ENCODE measurements at regions not wholly inside any gene's neighbourhood (a gene's known extent, or its start where the extent isn't known, plus 50 kb on each side); places are given as distances from the start of the nearest gene placed in this dataset.
A peak's percentile ranks its signal among the peaks of the same experiment; 100 is the strongest.

DNA sequence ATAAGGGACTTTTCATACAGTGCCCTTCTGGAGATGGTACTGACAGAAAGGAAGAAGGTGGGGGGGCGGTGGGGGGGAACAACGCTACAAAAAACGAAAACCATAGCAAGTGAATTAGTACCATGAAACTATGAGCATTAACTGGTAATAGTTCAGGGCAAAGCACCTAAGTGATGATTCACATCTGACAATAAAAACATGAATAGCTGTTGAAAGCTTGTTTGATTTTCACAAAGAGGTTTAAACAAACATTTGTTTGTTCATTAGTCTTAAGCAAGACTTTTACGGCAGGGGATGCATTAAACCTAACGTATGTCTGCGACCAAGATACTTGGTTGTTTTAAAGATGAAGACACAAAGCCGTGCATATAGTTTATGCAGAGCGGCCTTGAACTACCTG lies 177.5 kb downstream of the LMO4 start:
- intact Hi-C loops (cut with DNase I) = no loop called here
- TF ChIP-seq POLR2A (IDR thresholded peaks at IDR 0.05) (no peak), POLR2AphosphoS5 (IDR thresholded peaks at IDR 0.05; ENCODE audit: insufficient read depth in 1 of 2, low read depth in 1 of 2) (no peak)
- TF ChIP-seq, protein P1, sequence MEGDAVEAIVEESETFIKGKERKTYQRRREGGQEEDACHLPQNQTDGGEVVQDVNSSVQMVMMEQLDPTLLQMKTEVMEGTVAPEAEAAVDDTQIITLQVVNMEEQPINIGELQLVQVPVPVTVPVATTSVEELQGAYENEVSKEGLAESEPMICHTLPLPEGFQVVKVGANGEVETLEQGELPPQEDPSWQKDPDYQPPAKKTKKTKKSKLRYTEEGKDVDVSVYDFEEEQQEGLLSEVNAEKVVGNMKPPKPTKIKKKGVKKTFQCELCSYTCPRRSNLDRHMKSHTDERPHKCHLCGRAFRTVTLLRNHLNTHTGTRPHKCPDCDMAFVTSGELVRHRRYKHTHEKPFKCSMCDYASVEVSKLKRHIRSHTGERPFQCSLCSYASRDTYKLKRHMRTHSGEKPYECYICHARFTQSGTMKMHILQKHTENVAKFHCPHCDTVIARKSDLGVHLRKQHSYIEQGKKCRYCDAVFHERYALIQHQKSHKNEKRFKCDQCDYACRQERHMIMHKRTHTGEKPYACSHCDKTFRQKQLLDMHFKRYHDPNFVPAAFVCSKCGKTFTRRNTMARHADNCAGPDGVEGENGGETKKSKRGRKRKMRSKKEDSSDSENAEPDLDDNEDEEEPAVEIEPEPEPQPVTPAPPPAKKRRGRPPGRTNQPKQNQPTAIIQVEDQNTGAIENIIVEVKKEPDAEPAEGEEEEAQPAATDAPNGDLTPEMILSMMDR (IDR thresholded peaks at IDR 0.05) = no peak
- no peaks in the 10 kb centered on the region for H3K27me3 ChIP-seq
- peaks cover 17% of the 10 kb centered on the region for H3K4me1 ChIP-seq
- no peak overlapping the region for H3K4me3 ChIP-seq
- no peak overlapping the region for H3K27ac ChIP-seq
- no peak for DNase-seq (ENCODE audit: extremely low spot score in 2 of 2)
- no peaks in the 10 kb centered on the region for H3K9me3 ChIP-seq
- H3K36me3 ChIP-seq = no peaks in the 10 kb centered on the region

DNA sequence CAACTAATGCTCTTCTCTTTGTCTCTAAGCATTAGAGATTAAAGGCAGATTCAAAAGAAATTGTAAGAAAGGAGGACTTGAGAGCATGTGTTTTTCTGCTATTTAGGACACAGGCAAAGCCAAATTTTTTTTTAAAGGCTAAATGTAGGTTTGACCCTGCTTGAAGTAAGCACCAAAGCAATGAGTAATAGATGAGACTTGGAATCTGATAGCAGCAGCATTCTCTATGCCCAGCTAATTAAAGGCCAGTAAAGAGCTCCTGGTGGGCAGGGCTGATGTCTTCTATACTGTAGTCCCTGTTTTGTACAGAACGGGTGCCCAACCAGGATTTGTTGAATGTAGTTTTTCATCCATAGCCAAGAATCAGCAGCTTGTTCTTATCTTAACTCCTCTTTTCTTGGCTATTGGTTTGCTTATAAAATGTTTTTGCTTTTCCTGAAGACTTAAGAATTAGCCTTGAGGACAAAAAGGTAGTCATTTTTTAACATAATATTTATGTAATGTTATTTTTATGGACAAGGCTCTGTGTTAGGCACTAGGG lies 179.6 kb downstream of the LMO4 start:
- Histone ChIP-seq H3K27me3 (no peaks in the 10 kb centered on the region), H3K4me3 (no peak overlapping the region), H3K9me3 (no peaks in the 10 kb centered on the region), H3K36me3 (no peaks in the 10 kb centered on the region), H3K27ac (no peak overlapping the region), H3K4me1 (peaks cover 17% of the 10 kb centered on the region)
- TF ChIP-seq POLR2A (IDR thresholded peaks at IDR 0.05) (no peak), POLR2AphosphoS5 (IDR thresholded peaks at IDR 0.05; ENCODE audit: insufficient read depth in 1 of 2, low read depth in 1 of 2) (no peak)
- TF ChIP-seq, protein P1 (IDR thresholded peaks at IDR 0.05) = no peak
- DNase-seq (ENCODE audit: extremely low spot score in 2 of 2) = no peak
- intact Hi-C loops (cut with DNase I) = no loop called here

DNA sequence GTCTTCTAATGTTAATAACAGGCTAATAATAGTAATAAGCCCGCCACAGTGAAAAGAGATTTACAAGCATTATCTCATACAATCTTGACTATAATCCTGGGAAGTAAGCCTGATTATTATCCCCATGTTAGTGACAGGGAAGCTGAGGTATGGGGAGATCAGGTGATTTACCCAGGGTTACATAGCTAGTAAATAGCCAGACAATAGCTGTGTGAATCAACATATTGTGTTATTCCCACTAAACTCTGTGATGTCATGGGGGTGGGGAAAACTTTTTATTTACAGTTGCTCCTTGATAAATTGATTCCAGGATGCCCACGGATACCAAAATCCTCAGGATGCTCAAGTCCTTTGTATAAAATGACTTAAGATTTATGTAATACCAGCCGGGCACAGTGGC lies 181.9 kb downstream of the LMO4 start:
- intact Hi-C loops (cut with DNase I) = no loop called here
- H3K27me3 ChIP-seq = no peaks in the 10 kb centered on the region
- DNase-seq (ENCODE audit: extremely low spot score in 2 of 2) = no peak
- no peak overlapping the region for H3K27ac ChIP-seq
- no peak overlapping the region for H3K4me3 ChIP-seq
- H3K36me3 ChIP-seq = no peaks in the 10 kb centered on the region
- no peaks in the 10 kb centered on the region for H3K9me3 ChIP-seq
- TF ChIP-seq POLR2A (IDR thresholded peaks at IDR 0.05) (no peak), POLR2AphosphoS5 (IDR thresholded peaks at IDR 0.05; ENCODE audit: insufficient read depth in 1 of 2, low read depth in 1 of 2) (no peak)
- TF ChIP-seq, protein P1 (IDR thresholded peaks at IDR 0.05) = no peak
- H3K4me1 ChIP-seq = peaks cover 17% of the 10 kb centered on the region

DNA sequence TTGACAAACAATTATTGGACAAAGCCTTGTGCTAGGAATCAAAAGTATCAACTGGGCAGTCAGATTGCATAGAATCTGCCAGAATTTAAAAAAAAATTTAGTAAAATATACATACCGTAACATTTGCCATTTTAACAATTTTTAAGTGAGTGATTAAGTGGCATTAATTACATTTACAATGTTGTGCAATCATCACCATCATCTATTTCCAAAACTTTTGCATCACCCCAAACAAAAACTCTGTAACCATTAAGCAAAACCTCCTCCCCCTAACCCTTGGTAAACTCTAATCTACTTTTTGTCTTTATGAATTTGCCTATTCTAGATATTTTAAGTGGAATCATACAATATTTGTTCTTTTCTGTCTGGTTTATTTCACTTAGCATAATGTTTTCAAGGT lies 182.8 kb downstream of the LMO4 start:
- intact Hi-C loops (cut with DNase I) = no loop called here

DNA sequence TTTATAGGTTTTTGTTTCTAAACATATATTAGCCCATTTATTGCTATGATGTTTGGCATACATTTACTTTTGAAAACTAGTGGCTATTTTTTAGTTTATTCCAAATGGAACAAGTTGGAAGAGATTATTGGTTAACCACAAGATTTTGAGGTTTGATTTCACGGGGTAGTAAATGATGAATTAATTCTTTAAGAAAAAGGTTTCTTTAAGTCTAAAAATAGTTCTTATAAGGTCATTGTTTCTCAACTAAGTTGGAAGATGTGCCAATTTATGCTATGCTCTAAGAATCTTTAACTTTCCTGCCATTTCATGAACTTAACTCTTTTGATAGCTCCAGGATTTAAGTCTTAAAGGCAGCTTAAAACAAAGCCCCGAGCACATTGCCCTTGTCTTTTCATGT lies 183.8 kb downstream of the LMO4 start:
- TF ChIP-seq POLR2A (IDR thresholded peaks at IDR 0.05) = no peak
- TF ChIP-seq, protein P1 (IDR thresholded peaks at IDR 0.05) = no peak
- H3K4me3 ChIP-seq = no peak overlapping the region
- intact Hi-C loops (cut with DNase I) = no loop called here
- H3K9me3 ChIP-seq = no peaks in the 10 kb centered on the region
- peaks cover 12% of the 10 kb centered on the region for H3K4me1 ChIP-seq
- no peak for DNase-seq (ENCODE audit: extremely low spot score in 2 of 2)
- no peaks in the 10 kb centered on the region for H3K27me3 ChIP-seq
- peak overlapping the region; percentile 58 for H3K27ac ChIP-seq
- H3K36me3 ChIP-seq = no peaks in the 10 kb centered on the region

More for the DNA sequence above, 182.8 kb downstream of the LMO4 start:
- H3K27ac ChIP-seq = no peak overlapping the region
- no peaks in the 10 kb centered on the region for H3K36me3 ChIP-seq
- no peaks in the 10 kb centered on the region for H3K9me3 ChIP-seq
- H3K4me3 ChIP-seq = no peak overlapping the region
- peaks cover 15% of the 10 kb centered on the region for H3K4me1 ChIP-seq
- TF ChIP-seq, protein P1 (IDR thresholded peaks at IDR 0.05) = no peak
- TF ChIP-seq POLR2A (IDR thresholded peaks at IDR 0.05) (no peak), POLR2AphosphoS5 (IDR thresholded peaks at IDR 0.05; ENCODE audit: insufficient read depth in 1 of 2, low read depth in 1 of 2) (no peak)
- no peaks in the 10 kb centered on the region for H3K27me3 ChIP-seq
- no peak for DNase-seq (ENCODE audit: extremely low spot score in 2 of 2)
